Mammary epithelial cell (primary cell): ENCODE measurements at regions not wholly inside any gene's neighbourhood (a gene's known extent, or its start where the extent isn't known, plus 50 kb on each side); places are given as distances from the start of the nearest gene placed in this dataset.

ENCODE experiments used
- EZH2 ChIP-seq: IDR thresholded peaks from 2 replicates; pipeline ENCODE4 v1.6.1; 2012; ENCODE audit warnings: low read length, inconsistent platforms, borderline replicate concordance
- TF ChIP-seq, protein P1 (sequence below), 2 donors: IDR thresholded peaks in 1 of 2; conservative IDR thresholded peaks in 1 of 2; 2 replicates each; pipeline ENCODE4 v1.5.1; 2011 to 2012; ENCODE audit warnings: inconsistent platforms in 2 of 2, low read length in 2 of 2, mild to moderate bottlenecking in 2 of 2, control low read depth in 1 of 2, low read depth in 1 of 2; ENCODE audit not compliant: insufficient read depth in 1 of 2; ENCODE audit errors: extremely low read depth in 1 of 2

GRCh38 chr11:44418456-44418830 lies 108.5 kb upstream of the ALX4 start:
- TF ChIP-seq, protein P1, sequence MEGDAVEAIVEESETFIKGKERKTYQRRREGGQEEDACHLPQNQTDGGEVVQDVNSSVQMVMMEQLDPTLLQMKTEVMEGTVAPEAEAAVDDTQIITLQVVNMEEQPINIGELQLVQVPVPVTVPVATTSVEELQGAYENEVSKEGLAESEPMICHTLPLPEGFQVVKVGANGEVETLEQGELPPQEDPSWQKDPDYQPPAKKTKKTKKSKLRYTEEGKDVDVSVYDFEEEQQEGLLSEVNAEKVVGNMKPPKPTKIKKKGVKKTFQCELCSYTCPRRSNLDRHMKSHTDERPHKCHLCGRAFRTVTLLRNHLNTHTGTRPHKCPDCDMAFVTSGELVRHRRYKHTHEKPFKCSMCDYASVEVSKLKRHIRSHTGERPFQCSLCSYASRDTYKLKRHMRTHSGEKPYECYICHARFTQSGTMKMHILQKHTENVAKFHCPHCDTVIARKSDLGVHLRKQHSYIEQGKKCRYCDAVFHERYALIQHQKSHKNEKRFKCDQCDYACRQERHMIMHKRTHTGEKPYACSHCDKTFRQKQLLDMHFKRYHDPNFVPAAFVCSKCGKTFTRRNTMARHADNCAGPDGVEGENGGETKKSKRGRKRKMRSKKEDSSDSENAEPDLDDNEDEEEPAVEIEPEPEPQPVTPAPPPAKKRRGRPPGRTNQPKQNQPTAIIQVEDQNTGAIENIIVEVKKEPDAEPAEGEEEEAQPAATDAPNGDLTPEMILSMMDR (conservative IDR thresholded peaks at IDR 0.05 in 1 of 2, IDR thresholded peaks at IDR 0.05 in 1 of 2; ENCODE audit: extremely low read depth in 1 of 2, insufficient read depth in 1 of 2, low read depth in 1 of 2, low read length in 2 of 2) = no peak
- no peak for TF ChIP-seq EZH2
